IMR-90 (cell line): ENCODE measurements at regions not wholly inside any gene's neighbourhood (a gene's known extent, or its start where the extent isn't known, plus 50 kb on each side); places are given as distances from the start of the nearest gene placed in this dataset.

Experiments
- ATAC-seq: fragments of 200-7000 bp; cut with Tn5 transposase; 2 replicates; pipeline ENCODE4 v1.9.1; 2020; ENCODE audit warnings: low read depth, mild to moderate bottlenecking, moderate library complexity
- BruUV-seq: library from RNA; stranded (reverse); fragments of 400-500 nt; replicated peaks from 2 replicates; lab custom pipeline; 2021; lab: Mats Ljungman, UMichigan
- CTCF ChIA-PET: fragments of 300-600 bp; formaldehyde crosslinking; extraction: SDS; loops from one replicate; lab custom pipeline; 2021; ENCODE audit warnings: antibody characterized with exemption; lab: Yijun Ruan, JAX
- POLR2A ChIA-PET: fragments of 300-600 bp; sonication (Branson Sonifier 250); formaldehyde crosslinking; loops from one replicate; lab custom pipeline; 2022; ENCODE audit warnings: antibody characterized with exemption; ENCODE audit not compliant: unreplicated experiment; lab: Charles Lee
- DNase-seq: peaks from one replicate; pipeline ENCODE4 v3.0.0; 2013
- H2AFZ ChIP-seq: replicated peaks from 2 replicates; pipeline ENCODE3; 2013; ENCODE audit warnings: low read length, mild to moderate bottlenecking; ENCODE audit not compliant: poor library complexity
- H2AK5ac ChIP-seq: 2 replicates; pipeline ENCODE4 v1.6.1; 2013; ENCODE audit warnings: low read depth, low read length, inconsistent platforms
- H2AK9ac ChIP-seq: replicated peaks from 2 replicates; pipeline ENCODE3; 2013; ENCODE audit warnings: mild to moderate bottlenecking, low read depth, low read length, moderate library complexity; ENCODE audit not compliant: poor library complexity
- H2BK120ac ChIP-seq: 2 replicates; pipeline ENCODE4 v1.6.1; 2013; ENCODE audit warnings: low read depth, low read length, inconsistent platforms
- H2BK15ac ChIP-seq: 3 replicates; pipeline ENCODE4 v1.6.1; 2013; ENCODE audit warnings: low read depth, low read length, inconsistent platforms
- H2BK20ac ChIP-seq: 2 replicates; pipeline ENCODE4 v1.6.1; 2013; ENCODE audit warnings: low read depth, mild to moderate bottlenecking, inconsistent platforms, low read length, moderate library complexity
- H2BK5ac ChIP-seq: 2 replicates; pipeline ENCODE4 v1.6.1; 2013; ENCODE audit warnings: mild to moderate bottlenecking, low read depth, low read length, inconsistent platforms; ENCODE audit not compliant: poor library complexity, severe bottlenecking
- H3K14ac ChIP-seq: replicated peaks from 2 replicates; pipeline ENCODE4 v1.6.1; 2013; ENCODE audit warnings: low read depth, low read length, inconsistent platforms
- H3K18ac ChIP-seq: 2 replicates; pipeline ENCODE4 v1.6.1; 2013; ENCODE audit warnings: low read depth, low read length, control low read depth
- H3K23ac ChIP-seq: 2 replicates; pipeline ENCODE4 v1.6.1; 2013; ENCODE audit warnings: low read depth, low read length, inconsistent platforms
- H3K27ac ChIP-seq: 2 replicates; pipeline ENCODE4 v1.5.1; 2013; ENCODE audit warnings: mild to moderate bottlenecking, control low read depth, low read length; ENCODE audit not compliant: insufficient read depth
- H3K27me3 ChIP-seq: 2 replicates; pipeline ENCODE4 v1.6.1; 2013; ENCODE audit warnings: low read length; ENCODE audit not compliant: control insufficient read depth, insufficient read depth
- H3K36me3 ChIP-seq: 2 replicates; pipeline ENCODE4 v1.6.1; 2013; ENCODE audit warnings: low read length, mixed read lengths; ENCODE audit not compliant: control insufficient read depth, insufficient read depth
- H3K4ac ChIP-seq: 2 replicates; pipeline ENCODE4 v1.6.1; 2013; ENCODE audit warnings: low read depth, low read length, inconsistent platforms
- H3K4me1 ChIP-seq: 2 replicates; pipeline ENCODE4 v1.6.1; 2013; ENCODE audit warnings: low read length, mixed read lengths; ENCODE audit not compliant: control insufficient read depth, insufficient read depth
- H3K4me2 ChIP-seq: 2 replicates; pipeline ENCODE4 v1.6.1; 2013; ENCODE audit warnings: low read depth, mild to moderate bottlenecking, control low read depth, low read length, moderate library complexity
- H3K4me3 ChIP-seq: 2 replicates; pipeline ENCODE4 v1.5.1; 2013; ENCODE audit warnings: low read depth, mild to moderate bottlenecking, control low read depth, low read length, moderate library complexity; ENCODE audit not compliant: insufficient read depth
- H3K56ac ChIP-seq: 2 replicates; pipeline ENCODE4 v1.6.1; 2013; ENCODE audit warnings: low read length, inconsistent platforms; ENCODE audit not compliant: insufficient read depth; ENCODE audit errors: extremely low read depth
- H3K79me1 ChIP-seq, 2 experiments: 2 replicates each; pipeline ENCODE4 v1.6.1; 2013; ENCODE audit warnings: low read length in 2 of 2, inconsistent platforms in 1 of 2, low read depth in 1 of 2
- H3K9ac ChIP-seq: 2 replicates; pipeline ENCODE4 v1.6.1; 2013; ENCODE audit warnings: low read depth, low read length, control low read depth
- H3K9me1 ChIP-seq: 2 replicates; pipeline ENCODE4 v1.6.1; 2013; ENCODE audit warnings: low read length, inconsistent platforms; ENCODE audit not compliant: insufficient read depth
- H3K9me3 ChIP-seq: 2 replicates; pipeline ENCODE4 v1.6.1; 2013; ENCODE audit warnings: low read length; ENCODE audit not compliant: control insufficient read depth, insufficient read depth
- H4K20me1 ChIP-seq: 2 replicates; pipeline ENCODE4 v1.6.1; 2013; ENCODE audit warnings: low read length, inconsistent platforms; ENCODE audit not compliant: insufficient read depth
- H4K5ac ChIP-seq: 2 replicates; pipeline ENCODE4 v1.6.1; 2013; ENCODE audit warnings: mild to moderate bottlenecking, low read depth, low read length, control low read depth
- H4K8ac ChIP-seq, 2 experiments: 2 replicates each; pipeline ENCODE4 v1.6.1; 2013; ENCODE audit warnings: low read depth in 2 of 2, low read length in 2 of 2, control low read depth in 1 of 2, inconsistent platforms in 1 of 2
- H4K91ac ChIP-seq: 2 replicates; pipeline ENCODE4 v1.6.1; 2013; ENCODE audit warnings: low read depth, low read length, inconsistent platforms; ENCODE audit not compliant: insufficient read depth
- CEBPB ChIP-seq: IDR thresholded peaks from 2 replicates; pipeline ENCODE4 v1.6.1; 2012; ENCODE audit warnings: low read depth, low read length, improper control_type of control experiment
- CHD1 ChIP-seq: IDR thresholded peaks from 2 replicates; pipeline ENCODE4 v1.6.1; 2012; ENCODE audit warnings: low read depth, low read length, improper control_type of control experiment
- CTCF ChIP-seq: conservative IDR thresholded peaks from 2 replicates; pipeline ENCODE4 v1.5.1; 2012; ENCODE audit warnings: mild to moderate bottlenecking, low read depth, low read length, improper control_type of control experiment
- MAFK ChIP-seq: IDR thresholded peaks from 2 replicates; pipeline ENCODE4 v1.6.1; 2012; ENCODE audit warnings: low read depth, low read length, improper control_type of control experiment
- MXI1 ChIP-seq: IDR thresholded peaks from 2 replicates; pipeline ENCODE4 v1.6.1; 2012; ENCODE audit warnings: low read depth, mild to moderate bottlenecking, low read length, moderate library complexity, borderline replicate concordance
- POLR2A ChIP-seq: IDR thresholded peaks from 2 replicates; pipeline ENCODE4 v1.6.1; 2012; ENCODE audit warnings: mild to moderate bottlenecking, low read depth, low read length
- RAD21 ChIP-seq: IDR thresholded peaks from 2 replicates; pipeline ENCODE4 v1.6.1; 2012; ENCODE audit warnings: low read length, improper control_type of control experiment
- RCOR1 ChIP-seq: IDR thresholded peaks from 2 replicates; pipeline ENCODE4 v1.6.1; 2012; ENCODE audit warnings: mild to moderate bottlenecking, low read length, improper control_type of control experiment; ENCODE audit not compliant: insufficient replicate concordance
- RFX5 ChIP-seq: IDR thresholded peaks from 2 replicates; pipeline ENCODE4 v1.8.0; 2012; ENCODE audit warnings: low read depth, mild to moderate bottlenecking, low read length, moderate library complexity
- USF2 ChIP-seq: fragments of 150-350 bp; IDR thresholded peaks from 2 replicates; pipeline ENCODE4 v1.6.1; 2017; ENCODE audit warnings: mild to moderate bottlenecking, antibody characterized with exemption, low read length, low read depth
- WGBS, 2 experiments: methylation state at CpG; one replicate each; pipeline versions ENCODE4 v1.1.5 to v1.1.7; 2013; ENCODE audit warnings: missing lambda C conversion rate in 2 of 2; ENCODE audit not compliant: insufficient read length in 1 of 2; ENCODE audit errors: extremely low coverage in 2 of 2; 5-methylcytosine and 5-hydroxymethylcytosine counted together
- dilution Hi-C: fragments of 300-500 bp; cut with HindIII; formaldehyde crosslinking; loops from one replicate; pipeline ENCODE4 v1.14.3; 2018; ENCODE audit warnings: low sequenced_read_pairs; ENCODE audit not compliant: unreplicated experiment
- in situ Hi-C: fragments of 300-500 bp; cut with MboI; formaldehyde crosslinking; loops from 3 replicates; pipeline ENCODE4 v1.14.3; 2019; ENCODE audit warnings: low sequenced_read_pairs, inconsistent platforms, mixed read lengths
- intact Hi-C: fragments of 100-400 bp; cut with micrococcal nuclease; formaldehyde crosslinking; loops from 2 replicates; pipeline ENCODE4 v1.10.0; 2022

GRCh38 chr20:47981222-47981621 is 195.9 kb upstream of the SULF2 start:
- H3K36me3 ChIP-seq, result no peaks in the 10 kb centered on the region
- no CpG with 5 or more reads among the region's 6 CpGs for WGBS, 2 experiments
- H3K56ac ChIP-seq, result no peak overlapping the region
- H3K27ac ChIP-seq, result no peak overlapping the region
- no peak overlapping the region for H3K18ac ChIP-seq
- no peaks in the 10 kb centered on the region for H3K9me1 ChIP-seq
- H4K91ac ChIP-seq, result no peak overlapping the region
- H2BK15ac ChIP-seq, result no peak overlapping the region
- no peaks in the 10 kb centered on the region for H4K20me1 ChIP-seq
- no peak overlapping the region for H3K4me3 ChIP-seq
- in situ Hi-C loops, result no loop called here
- DNase-seq (no peak), ATAC-seq (no peak)
- H4K8ac ChIP-seq, result no peak overlapping the region
- no peak overlapping the region for H4K5ac ChIP-seq
- H3K9ac ChIP-seq, result no peak overlapping the region
- H2BK20ac ChIP-seq, result no peak overlapping the region
- H2AK9ac ChIP-seq, result no peak overlapping the region
- dilution Hi-C loops, result no loop called here
- no peak overlapping the region for H2AK5ac ChIP-seq
- H3K23ac ChIP-seq, result no peak overlapping the region
- H3K79me1 ChIP-seq, result no peaks in the 10 kb centered on the region
- H3K9me3 ChIP-seq, result peaks cover 7% of the 10 kb centered on the region
- no peak overlapping the region for H2AFZ ChIP-seq
- TF ChIP-seq CHD1 (no peak), MXI1 (no peak), POLR2A (no peak), MAFK (no peak), RCOR1 (no peak), RFX5 (no peak), CTCF (no peak), USF2 (no peak), CEBPB (no peak), RAD21 (no peak)
- no peak overlapping the region for H3K4ac ChIP-seq
- H3K27me3 ChIP-seq, result peaks cover 5% of the 10 kb centered on the region; the same call in 1 of the 2 replicates
- no peak overlapping the region for H2BK120ac ChIP-seq
- no peak overlapping the region for H3K4me2 ChIP-seq
- ChIA-PET POLR2A (no interaction called here), CTCF (no interaction called here)
- H3K4me1 ChIP-seq, result no peaks in the 10 kb centered on the region; the same call in 1 of the 2 replicates
- no TSS peak for BruUV-seq
- H3K14ac ChIP-seq, result no peak overlapping the region
- intact Hi-C loops, result no loop called here
- H2BK5ac ChIP-seq, result no peak overlapping the region
